WTC11 (cell line): ENCODE measurements at regions not wholly inside any gene's neighbourhood (a gene's known extent, or its start where the extent isn't known, plus 50 kb on each side); places are given as distances from the start of the nearest gene placed in this dataset.

Experiments
- ATAC-seq: fragments of 200-7000 bp; cut with Tn5 transposase; 2 replicates; pipeline ENCODE4 v1.10.0; 2021; ENCODE audit warnings: mild to moderate bottlenecking, moderate library complexity
- CTCF ChIA-PET: fragments of 300-600 bp; sonication (Branson Sonifier 250); formaldehyde crosslinking; loops from one replicate; lab custom pipeline; 2021; ENCODE audit warnings: antibody characterized with exemption; lab: Charles Lee
- POLR2A ChIA-PET: fragments of 350-600 bp; sonication (Branson Sonifier 250); formaldehyde crosslinking; loops from one replicate; lab custom pipeline; 2021; ENCODE audit warnings: antibody characterized with exemption; lab: Charles Lee
- DNase-seq: peaks from one replicate; pipeline ENCODE4 v3.0.0; 2021; ENCODE audit warnings: low spot score
- H3K27ac Mint-ChIP-seq: 2 replicates; pipeline ENCODE4 v1.8.0; 2021; ENCODE audit warnings: mixed read lengths
- H3K27me3 Mint-ChIP-seq: 2 replicates; pipeline ENCODE4 v1.8.0; 2021; ENCODE audit warnings: low read depth, mild to moderate bottlenecking, moderate library complexity, mixed read lengths
- H3K36me3 Mint-ChIP-seq: 2 replicates; pipeline ENCODE4 v1.8.0; 2021; ENCODE audit warnings: mixed read lengths
- H3K4me1 Mint-ChIP-seq: 2 replicates; pipeline ENCODE4 v1.8.0; 2022; ENCODE audit warnings: mixed read lengths
- H3K4me3 Mint-ChIP-seq: 2 replicates; pipeline ENCODE4 v1.8.0; 2021; ENCODE audit warnings: mild to moderate bottlenecking, moderate library complexity, mixed read lengths
- H3K9me3 Mint-ChIP-seq: 2 replicates; pipeline ENCODE4 v1.8.0; 2021; ENCODE audit warnings: mixed read lengths
- CBFB ChIP-seq: sonication (generic); formaldehyde crosslinking; IDR thresholded peaks from 2 replicates; pipeline ENCODE4 v1.8.1; 2022; ENCODE audit warnings: mild to moderate bottlenecking, low read depth, missing genetic modification reagents
- FOXJ3 ChIP-seq: sonication (generic); formaldehyde crosslinking; IDR thresholded peaks from 2 replicates; pipeline ENCODE4 v1.9.0; 2021; ENCODE audit warnings: missing genetic modification reagents, mild to moderate bottlenecking, borderline replicate concordance
- MXD4 ChIP-seq: fragments of 250-450 bp; sonication (Bioruptor Pico); IDR thresholded peaks from 2 replicates; pipeline ENCODE4 v1.8.0; 2021; ENCODE audit warnings: mild to moderate bottlenecking, moderate library complexity, borderline replicate concordance
- NFE2L1 ChIP-seq: sonication (generic); formaldehyde crosslinking; IDR thresholded peaks from 2 replicates; pipeline ENCODE4 v1.8.1; 2023; ENCODE audit warnings: missing genetic modification reagents
- NFYB ChIP-seq: sonication (generic); formaldehyde crosslinking; conservative IDR thresholded peaks from 2 replicates; pipeline ENCODE4 v1.8.0; 2022; ENCODE audit warnings: low read depth, missing genetic modification reagents
- NR2C2 ChIP-seq: sonication (generic); formaldehyde crosslinking; IDR thresholded peaks from 2 replicates; pipeline ENCODE4 v1.8.0; 2022; ENCODE audit warnings: mild to moderate bottlenecking, missing genetic modification reagents
- NR3C1 ChIP-seq: sonication (generic); formaldehyde crosslinking; conservative IDR thresholded peaks from 2 replicates; pipeline ENCODE4 v1.8.1; 2023; ENCODE audit warnings: low read depth, mild to moderate bottlenecking, missing genetic modification reagents
- OVOL2 ChIP-seq: fragments of 250-450 bp; sonication (Bioruptor Pico); IDR thresholded peaks from 2 replicates; pipeline ENCODE4 v1.9.0; 2021; ENCODE audit warnings: mild to moderate bottlenecking, borderline replicate concordance
- SOX15 ChIP-seq: fragments of 250-450 bp; sonication (Bioruptor Pico); IDR thresholded peaks from 2 replicates; pipeline ENCODE4 v1.9.0; 2021; ENCODE audit warnings: mild to moderate bottlenecking
- SP1 ChIP-seq: sonication (generic); formaldehyde crosslinking; conservative IDR thresholded peaks from 2 replicates; pipeline ENCODE4 v1.8.1; 2022; ENCODE audit warnings: missing genetic modification reagents
- ZBTB21 ChIP-seq: sonication (generic); formaldehyde crosslinking; IDR thresholded peaks from 2 replicates; pipeline ENCODE4 v1.8.1; 2023; ENCODE audit warnings: mild to moderate bottlenecking, missing genetic modification reagents, borderline replicate concordance
- TF ChIP-seq, protein P1 (sequence below): sonication (generic); formaldehyde crosslinking; IDR thresholded peaks from 2 replicates; pipeline ENCODE4 v1.8.1; 2022; ENCODE audit warnings: mild to moderate bottlenecking, moderate library complexity, missing genetic modification reagents
- TF ChIP-seq, protein P2 (sequence below): sonication (generic); formaldehyde crosslinking; IDR thresholded peaks from 2 replicates; pipeline ENCODE4 v1.8.0; 2023; ENCODE audit warnings: mild to moderate bottlenecking, missing genetic modification reagents
- TF ChIP-seq, protein P3 (sequence below): sonication (generic); formaldehyde crosslinking; IDR thresholded peaks from 2 replicates; pipeline ENCODE4 v1.8.1; 2023; ENCODE audit warnings: mild to moderate bottlenecking, missing genetic modification reagents
- TF ChIP-seq, protein P4 (sequence below): sonication (generic); formaldehyde crosslinking; IDR thresholded peaks from 2 replicates; pipeline ENCODE4 v1.8.0; 2022; ENCODE audit warnings: mild to moderate bottlenecking, missing genetic modification reagents
- TF ChIP-seq, protein P5 (sequence below): fragments of 250-450 bp; sonication (Bioruptor Pico); IDR thresholded peaks from 2 replicates; pipeline ENCODE4 v1.9.0; 2021; ENCODE audit warnings: mild to moderate bottlenecking, borderline replicate concordance
- TF ChIP-seq, protein P6 (sequence below): sonication (generic); formaldehyde crosslinking; IDR thresholded peaks from 2 replicates; pipeline ENCODE4 v1.8.1; 2023; ENCODE audit warnings: mild to moderate bottlenecking, missing genetic modification reagents, moderate library complexity
- TF ChIP-seq, protein P7 (sequence below): sonication (generic); formaldehyde crosslinking; conservative IDR thresholded peaks from 2 replicates; pipeline ENCODE4 v1.8.1; 2023; ENCODE audit warnings: mild to moderate bottlenecking, low read depth, missing genetic modification reagents, moderate library complexity

DNA sequence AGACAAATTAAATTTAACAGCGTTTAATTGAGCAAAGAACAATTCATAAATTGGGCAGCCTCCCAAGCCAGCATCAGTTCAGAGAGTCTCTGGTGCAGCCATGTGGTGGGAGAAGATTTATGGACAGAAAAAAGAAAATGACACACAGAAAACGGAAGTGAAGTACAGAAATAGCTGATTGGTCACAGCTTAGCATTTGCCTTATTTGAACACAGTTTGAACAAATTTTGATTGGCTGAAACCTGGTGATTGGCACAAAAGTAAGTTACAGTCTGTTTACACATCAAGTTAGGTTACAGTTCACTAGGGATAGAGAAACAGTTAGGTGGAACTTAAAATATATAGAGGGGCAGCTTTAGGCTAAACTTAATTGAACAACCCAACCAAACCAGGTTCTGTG lies 720.1 kb downstream of the TYW1 start:
- Mint-ChIP-seq H3K9me3 (peaks cover 6% of the 10 kb centered on the region; the same call in 1 of the 2 replicates), H3K4me1 (peaks cover 14% of the 10 kb centered on the region), H3K4me3 (no peak overlapping the region), H3K27ac (no peak overlapping the region), H3K36me3 (no peaks in the 10 kb centered on the region), H3K27me3 (no peaks in the 10 kb centered on the region)
- peak; percentile 43 for TF ChIP-seq NFYB (CRISPR knock-in tag)
- no peak for TF ChIP-seq NR2C2 (CRISPR knock-in tag)
- ChIA-PET POLR2A (no interaction called here), CTCF (no interaction called here)
- DNase-seq: no peak
- ATAC-seq: no peak

DNA sequence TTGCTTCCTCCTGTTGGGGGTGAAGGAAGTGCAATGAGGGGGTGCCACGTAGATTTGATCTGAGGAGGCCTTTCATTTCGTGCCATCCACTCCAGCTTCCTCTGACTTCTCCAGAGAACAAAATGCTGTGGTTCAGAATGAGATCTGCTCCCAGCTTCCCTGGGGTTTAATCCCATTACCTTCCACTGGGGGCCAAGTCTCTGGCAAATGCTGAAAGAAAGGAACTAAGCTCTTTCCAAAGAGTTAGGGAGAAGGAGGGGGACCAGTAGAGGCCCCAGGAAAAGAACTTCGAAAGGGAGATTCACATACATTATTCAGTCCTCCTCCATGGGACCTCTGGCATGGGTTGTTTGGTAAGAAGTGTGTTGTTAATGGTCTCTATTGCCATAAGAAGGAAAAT lies 727.0 kb downstream of the TYW1 start:
- H3K27ac Mint-ChIP-seq: no peak overlapping the region
- H3K27me3 Mint-ChIP-seq: no peaks in the 10 kb centered on the region
- H3K4me3 Mint-ChIP-seq: no peak overlapping the region
- H3K9me3 Mint-ChIP-seq: peaks cover 11% of the 10 kb centered on the region; the same call in 1 of the 2 replicates
- POLR2A ChIA-PET: no interaction called here
- DNase-seq: no peak
- peaks cover 39% of the 10 kb centered on the region for H3K4me1 Mint-ChIP-seq
- CTCF ChIA-PET: no interaction called here
- TF ChIP-seq SP1 (CRISPR knock-in tag) (no peak), NFE2L1 (CRISPR knock-in tag) (no peak)
- TF ChIP-seq, protein P1, sequence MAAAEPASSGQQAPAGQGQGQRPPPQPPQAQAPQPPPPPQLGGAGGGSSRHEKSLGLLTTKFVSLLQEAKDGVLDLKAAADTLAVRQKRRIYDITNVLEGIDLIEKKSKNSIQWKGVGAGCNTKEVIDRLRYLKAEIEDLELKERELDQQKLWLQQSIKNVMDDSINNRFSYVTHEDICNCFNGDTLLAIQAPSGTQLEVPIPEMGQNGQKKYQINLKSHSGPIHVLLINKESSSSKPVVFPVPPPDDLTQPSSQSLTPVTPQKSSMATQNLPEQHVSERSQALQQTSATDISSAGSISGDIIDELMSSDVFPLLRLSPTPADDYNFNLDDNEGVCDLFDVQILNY (CRISPR knock-in tag): no peak
- TF ChIP-seq, all 79 proteins: peak for 0
- peak; percentile 78 for ATAC-seq
- H3K36me3 Mint-ChIP-seq: no peaks in the 10 kb centered on the region

DNA sequence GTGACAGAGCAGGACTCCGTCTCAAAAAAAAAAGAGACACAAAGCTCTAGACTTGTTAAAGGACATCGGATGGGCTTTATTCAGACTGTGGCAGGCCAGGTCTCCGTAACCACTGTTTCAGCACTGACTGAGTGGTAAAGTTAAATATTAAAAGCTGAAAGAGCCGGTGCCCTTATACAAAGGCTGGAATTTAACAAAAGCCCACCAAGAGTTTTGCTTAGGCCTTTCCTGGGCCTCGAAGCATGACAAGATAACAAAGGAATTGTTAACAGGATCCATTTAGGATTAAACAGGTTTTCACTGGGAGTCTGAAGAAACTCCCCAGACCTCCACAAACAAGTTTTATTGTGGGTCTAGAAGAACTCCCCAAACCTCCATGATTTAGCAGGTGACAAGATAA lies 727.8 kb downstream of the TYW1 start:
- H3K36me3 Mint-ChIP-seq: no peaks in the 10 kb centered on the region
- ChIA-PET CTCF (interaction anchor here (0.8 kb wide), 1 partner anchor 98 kb away, joined by 3 read pairs; no protein-coding TSS in a partner anchor), POLR2A (no interaction called here)
- no peak overlapping the region for H3K27ac Mint-ChIP-seq
- peaks cover 44% of the 10 kb centered on the region for H3K4me1 Mint-ChIP-seq
- ATAC-seq (no peak), DNase-seq (no peak)
- peaks cover 11% of the 10 kb centered on the region; the same call in 1 of the 2 replicates for H3K9me3 Mint-ChIP-seq
- no peak overlapping the region for H3K4me3 Mint-ChIP-seq
- H3K27me3 Mint-ChIP-seq: no peaks in the 10 kb centered on the region
- TF ChIP-seq SOX15 (no peak), ZBTB21 (CRISPR knock-in tag) (no peak), FOXJ3 (CRISPR knock-in tag) (no peak), MXD4 (CRISPR knock-in tag) (no peak), CBFB (CRISPR knock-in tag) (no peak), NR3C1 (CRISPR knock-in tag) (no peak), OVOL2 (CRISPR knock-in tag) (no peak)
- TF ChIP-seq, protein P2, sequence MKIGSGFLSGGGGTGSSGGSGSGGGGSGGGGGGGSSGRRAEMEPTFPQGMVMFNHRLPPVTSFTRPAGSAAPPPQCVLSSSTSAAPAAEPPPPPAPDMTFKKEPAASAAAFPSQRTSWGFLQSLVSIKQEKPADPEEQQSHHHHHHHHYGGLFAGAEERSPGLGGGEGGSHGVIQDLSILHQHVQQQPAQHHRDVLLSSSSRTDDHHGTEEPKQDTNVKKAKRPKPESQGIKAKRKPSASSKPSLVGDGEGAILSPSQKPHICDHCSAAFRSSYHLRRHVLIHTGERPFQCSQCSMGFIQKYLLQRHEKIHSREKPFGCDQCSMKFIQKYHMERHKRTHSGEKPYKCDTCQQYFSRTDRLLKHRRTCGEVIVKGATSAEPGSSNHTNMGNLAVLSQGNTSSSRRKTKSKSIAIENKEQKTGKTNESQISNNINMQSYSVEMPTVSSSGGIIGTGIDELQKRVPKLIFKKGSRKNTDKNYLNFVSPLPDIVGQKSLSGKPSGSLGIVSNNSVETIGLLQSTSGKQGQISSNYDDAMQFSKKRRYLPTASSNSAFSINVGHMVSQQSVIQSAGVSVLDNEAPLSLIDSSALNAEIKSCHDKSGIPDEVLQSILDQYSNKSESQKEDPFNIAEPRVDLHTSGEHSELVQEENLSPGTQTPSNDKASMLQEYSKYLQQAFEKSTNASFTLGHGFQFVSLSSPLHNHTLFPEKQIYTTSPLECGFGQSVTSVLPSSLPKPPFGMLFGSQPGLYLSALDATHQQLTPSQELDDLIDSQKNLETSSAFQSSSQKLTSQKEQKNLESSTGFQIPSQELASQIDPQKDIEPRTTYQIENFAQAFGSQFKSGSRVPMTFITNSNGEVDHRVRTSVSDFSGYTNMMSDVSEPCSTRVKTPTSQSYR (CRISPR knock-in tag): no peak
- TF ChIP-seq, protein P3, sequence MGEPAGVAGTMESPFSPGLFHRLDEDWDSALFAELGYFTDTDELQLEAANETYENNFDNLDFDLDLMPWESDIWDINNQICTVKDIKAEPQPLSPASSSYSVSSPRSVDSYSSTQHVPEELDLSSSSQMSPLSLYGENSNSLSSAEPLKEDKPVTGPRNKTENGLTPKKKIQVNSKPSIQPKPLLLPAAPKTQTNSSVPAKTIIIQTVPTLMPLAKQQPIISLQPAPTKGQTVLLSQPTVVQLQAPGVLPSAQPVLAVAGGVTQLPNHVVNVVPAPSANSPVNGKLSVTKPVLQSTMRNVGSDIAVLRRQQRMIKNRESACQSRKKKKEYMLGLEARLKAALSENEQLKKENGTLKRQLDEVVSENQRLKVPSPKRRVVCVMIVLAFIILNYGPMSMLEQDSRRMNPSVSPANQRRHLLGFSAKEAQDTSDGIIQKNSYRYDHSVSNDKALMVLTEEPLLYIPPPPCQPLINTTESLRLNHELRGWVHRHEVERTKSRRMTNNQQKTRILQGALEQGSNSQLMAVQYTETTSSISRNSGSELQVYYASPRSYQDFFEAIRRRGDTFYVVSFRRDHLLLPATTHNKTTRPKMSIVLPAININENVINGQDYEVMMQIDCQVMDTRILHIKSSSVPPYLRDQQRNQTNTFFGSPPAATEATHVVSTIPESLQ (CRISPR knock-in tag): no peak
- TF ChIP-seq, protein P4, sequence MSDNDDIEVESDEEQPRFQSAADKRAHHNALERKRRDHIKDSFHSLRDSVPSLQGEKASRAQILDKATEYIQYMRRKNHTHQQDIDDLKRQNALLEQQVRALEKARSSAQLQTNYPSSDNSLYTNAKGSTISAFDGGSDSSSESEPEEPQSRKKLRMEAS (CRISPR knock-in tag): no peak
- TF ChIP-seq, protein P5, sequence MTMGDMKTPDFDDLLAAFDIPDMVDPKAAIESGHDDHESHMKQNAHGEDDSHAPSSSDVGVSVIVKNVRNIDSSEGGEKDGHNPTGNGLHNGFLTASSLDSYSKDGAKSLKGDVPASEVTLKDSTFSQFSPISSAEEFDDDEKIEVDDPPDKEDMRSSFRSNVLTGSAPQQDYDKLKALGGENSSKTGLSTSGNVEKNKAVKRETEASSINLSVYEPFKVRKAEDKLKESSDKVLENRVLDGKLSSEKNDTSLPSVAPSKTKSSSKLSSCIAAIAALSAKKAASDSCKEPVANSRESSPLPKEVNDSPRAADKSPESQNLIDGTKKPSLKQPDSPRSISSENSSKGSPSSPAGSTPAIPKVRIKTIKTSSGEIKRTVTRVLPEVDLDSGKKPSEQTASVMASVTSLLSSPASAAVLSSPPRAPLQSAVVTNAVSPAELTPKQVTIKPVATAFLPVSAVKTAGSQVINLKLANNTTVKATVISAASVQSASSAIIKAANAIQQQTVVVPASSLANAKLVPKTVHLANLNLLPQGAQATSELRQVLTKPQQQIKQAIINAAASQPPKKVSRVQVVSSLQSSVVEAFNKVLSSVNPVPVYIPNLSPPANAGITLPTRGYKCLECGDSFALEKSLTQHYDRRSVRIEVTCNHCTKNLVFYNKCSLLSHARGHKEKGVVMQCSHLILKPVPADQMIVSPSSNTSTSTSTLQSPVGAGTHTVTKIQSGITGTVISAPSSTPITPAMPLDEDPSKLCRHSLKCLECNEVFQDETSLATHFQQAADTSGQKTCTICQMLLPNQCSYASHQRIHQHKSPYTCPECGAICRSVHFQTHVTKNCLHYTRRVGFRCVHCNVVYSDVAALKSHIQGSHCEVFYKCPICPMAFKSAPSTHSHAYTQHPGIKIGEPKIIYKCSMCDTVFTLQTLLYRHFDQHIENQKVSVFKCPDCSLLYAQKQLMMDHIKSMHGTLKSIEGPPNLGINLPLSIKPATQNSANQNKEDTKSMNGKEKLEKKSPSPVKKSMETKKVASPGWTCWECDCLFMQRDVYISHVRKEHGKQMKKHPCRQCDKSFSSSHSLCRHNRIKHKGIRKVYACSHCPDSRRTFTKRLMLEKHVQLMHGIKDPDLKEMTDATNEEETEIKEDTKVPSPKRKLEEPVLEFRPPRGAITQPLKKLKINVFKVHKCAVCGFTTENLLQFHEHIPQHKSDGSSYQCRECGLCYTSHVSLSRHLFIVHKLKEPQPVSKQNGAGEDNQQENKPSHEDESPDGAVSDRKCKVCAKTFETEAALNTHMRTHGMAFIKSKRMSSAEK: no peak
- TF ChIP-seq, protein P6, sequence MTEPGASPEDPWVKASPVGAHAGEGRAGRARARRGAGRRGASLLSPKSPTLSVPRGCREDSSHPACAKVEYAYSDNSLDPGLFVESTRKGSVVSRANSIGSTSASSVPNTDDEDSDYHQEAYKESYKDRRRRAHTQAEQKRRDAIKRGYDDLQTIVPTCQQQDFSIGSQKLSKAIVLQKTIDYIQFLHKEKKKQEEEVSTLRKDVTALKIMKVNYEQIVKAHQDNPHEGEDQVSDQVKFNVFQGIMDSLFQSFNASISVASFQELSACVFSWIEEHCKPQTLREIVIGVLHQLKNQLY (CRISPR knock-in tag): no peak
- TF ChIP-seq, protein P7, sequence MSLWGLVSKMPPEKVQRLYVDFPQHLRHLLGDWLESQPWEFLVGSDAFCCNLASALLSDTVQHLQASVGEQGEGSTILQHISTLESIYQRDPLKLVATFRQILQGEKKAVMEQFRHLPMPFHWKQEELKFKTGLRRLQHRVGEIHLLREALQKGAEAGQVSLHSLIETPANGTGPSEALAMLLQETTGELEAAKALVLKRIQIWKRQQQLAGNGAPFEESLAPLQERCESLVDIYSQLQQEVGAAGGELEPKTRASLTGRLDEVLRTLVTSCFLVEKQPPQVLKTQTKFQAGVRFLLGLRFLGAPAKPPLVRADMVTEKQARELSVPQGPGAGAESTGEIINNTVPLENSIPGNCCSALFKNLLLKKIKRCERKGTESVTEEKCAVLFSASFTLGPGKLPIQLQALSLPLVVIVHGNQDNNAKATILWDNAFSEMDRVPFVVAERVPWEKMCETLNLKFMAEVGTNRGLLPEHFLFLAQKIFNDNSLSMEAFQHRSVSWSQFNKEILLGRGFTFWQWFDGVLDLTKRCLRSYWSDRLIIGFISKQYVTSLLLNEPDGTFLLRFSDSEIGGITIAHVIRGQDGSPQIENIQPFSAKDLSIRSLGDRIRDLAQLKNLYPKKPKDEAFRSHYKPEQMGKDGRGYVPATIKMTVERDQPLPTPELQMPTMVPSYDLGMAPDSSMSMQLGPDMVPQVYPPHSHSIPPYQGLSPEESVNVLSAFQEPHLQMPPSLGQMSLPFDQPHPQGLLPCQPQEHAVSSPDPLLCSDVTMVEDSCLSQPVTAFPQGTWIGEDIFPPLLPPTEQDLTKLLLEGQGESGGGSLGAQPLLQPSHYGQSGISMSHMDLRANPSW: no peak
